ENCODE measurements at regions not wholly inside any gene's neighbourhood (a gene's known extent, or its start where the extent isn't known, plus 50 kb on each side); places are given as distances from the start of the nearest gene placed in this dataset.

GRCh38 chr9:31542384-31543055 is 841.9 kb upstream of the ACO1 start:
- TF ChIP-seq CEBPB (IDR thresholded peaks at IDR 0.05; ENCODE audit: low read depth, low read length) (peak; percentile 17; the same call in 1 of the 2 replicates), RAD21 (IDR thresholded peaks at IDR 0.05; ENCODE audit: low read length) (no peak), BHLHE40 (IDR thresholded peaks at IDR 0.05; ENCODE audit: low read depth, low read length) (no peak), CTCF (conservative IDR thresholded peaks at IDR 0.05; ENCODE audit: low read depth, low read length) (no peak), MXI1 (IDR thresholded peaks at IDR 0.05; ENCODE audit: borderline replicate concordance, low read depth, low read length) (no peak), RFX5 (IDR thresholded peaks at IDR 0.05; ENCODE audit: low read depth, low read length) (no peak), POLR2A (IDR thresholded peaks at IDR 0.05; ENCODE audit: low read depth, low read length) (no peak), FOS (IDR thresholded peaks at IDR 0.05; ENCODE audit: low read depth, low read length) (no peak), CHD1 (IDR thresholded peaks at IDR 0.05; ENCODE audit: low read depth, low read length) (no peak), SMC3 (IDR thresholded peaks at IDR 0.05; ENCODE audit: low read depth, low read length) (no peak)
